Mesothelial cell of epicardium (in vitro differentiated cells): ENCODE measurements at regions not wholly inside any gene's neighbourhood (a gene's known extent, or its start where the extent isn't known, plus 50 kb on each side); places are given as distances from the start of the nearest gene placed in this dataset.

Experiments
- DNase-seq, 2 experiments: peaks; one replicate each; pipeline ENCODE4 v3.0.0; 2021; ENCODE audit warnings: low spot score in 2 of 2; ENCODE audit not compliant: unreplicated experiment in 2 of 2
- H3K27ac Mint-ChIP-seq: 2 replicates; pipeline ENCODE4 v1.8.0; 2021; ENCODE audit warnings: mixed read lengths
- H3K27me3 Mint-ChIP-seq: 2 replicates; pipeline ENCODE4 v1.8.0; 2021; ENCODE audit warnings: low read depth, mixed read lengths
- H3K36me3 Mint-ChIP-seq: 2 replicates; pipeline ENCODE4 v1.8.0; 2021; ENCODE audit warnings: mixed read lengths
- H3K4me1 Mint-ChIP-seq: 2 replicates; pipeline ENCODE4 v1.8.0; 2021; ENCODE audit warnings: mixed read lengths
- H3K4me3 Mint-ChIP-seq: 2 replicates; pipeline ENCODE4 v1.8.0; 2021; ENCODE audit warnings: mild to moderate bottlenecking, moderate library complexity, mixed read lengths
- H3K9me3 Mint-ChIP-seq: 2 replicates; pipeline ENCODE4 v1.8.0; 2021; ENCODE audit warnings: mixed read lengths
- TF ChIP-seq, protein P1 (sequence below): fragments of 200-600 bp; sonication (generic); IDR thresholded peaks from one replicate; pipeline ENCODE4 v1.5.0; 2021; ENCODE audit warnings: antibody characterized with exemption; ENCODE audit not compliant: unreplicated experiment

- TF ChIP-seq, protein P1, sequence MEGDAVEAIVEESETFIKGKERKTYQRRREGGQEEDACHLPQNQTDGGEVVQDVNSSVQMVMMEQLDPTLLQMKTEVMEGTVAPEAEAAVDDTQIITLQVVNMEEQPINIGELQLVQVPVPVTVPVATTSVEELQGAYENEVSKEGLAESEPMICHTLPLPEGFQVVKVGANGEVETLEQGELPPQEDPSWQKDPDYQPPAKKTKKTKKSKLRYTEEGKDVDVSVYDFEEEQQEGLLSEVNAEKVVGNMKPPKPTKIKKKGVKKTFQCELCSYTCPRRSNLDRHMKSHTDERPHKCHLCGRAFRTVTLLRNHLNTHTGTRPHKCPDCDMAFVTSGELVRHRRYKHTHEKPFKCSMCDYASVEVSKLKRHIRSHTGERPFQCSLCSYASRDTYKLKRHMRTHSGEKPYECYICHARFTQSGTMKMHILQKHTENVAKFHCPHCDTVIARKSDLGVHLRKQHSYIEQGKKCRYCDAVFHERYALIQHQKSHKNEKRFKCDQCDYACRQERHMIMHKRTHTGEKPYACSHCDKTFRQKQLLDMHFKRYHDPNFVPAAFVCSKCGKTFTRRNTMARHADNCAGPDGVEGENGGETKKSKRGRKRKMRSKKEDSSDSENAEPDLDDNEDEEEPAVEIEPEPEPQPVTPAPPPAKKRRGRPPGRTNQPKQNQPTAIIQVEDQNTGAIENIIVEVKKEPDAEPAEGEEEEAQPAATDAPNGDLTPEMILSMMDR = no peak
- peaks cover 20% of the 10 kb centered on the region for H3K9me3 Mint-ChIP-seq
- no peaks in the 10 kb centered on the region for H3K27me3 Mint-ChIP-seq
- DNase-seq = no peak
- H3K4me3 Mint-ChIP-seq = no peak overlapping the region
- H3K4me1 Mint-ChIP-seq = no peaks in the 10 kb centered on the region
- H3K27ac Mint-ChIP-seq = no peak overlapping the region
- H3K36me3 Mint-ChIP-seq = peaks cover 12% of the 10 kb centered on the region
Measured at GRCh38 chr10:94274142-94274787, 88.5 kb downstream of the NOC3L start.

- no peak overlapping the region for H3K4me3 Mint-ChIP-seq
- H3K27me3 Mint-ChIP-seq = no peaks in the 10 kb centered on the region
- H3K9me3 Mint-ChIP-seq = peaks cover 17% of the 10 kb centered on the region
- DNase-seq = no peak
- H3K27ac Mint-ChIP-seq = no peak overlapping the region
- H3K36me3 Mint-ChIP-seq = peaks cover 9% of the 10 kb centered on the region
- no peaks in the 10 kb centered on the region for H3K4me1 Mint-ChIP-seq
- TF ChIP-seq, protein P1 = no peak
Measured at GRCh38 chr10:94276140-94276539, 86.6 kb downstream of the NOC3L start.

DNA sequence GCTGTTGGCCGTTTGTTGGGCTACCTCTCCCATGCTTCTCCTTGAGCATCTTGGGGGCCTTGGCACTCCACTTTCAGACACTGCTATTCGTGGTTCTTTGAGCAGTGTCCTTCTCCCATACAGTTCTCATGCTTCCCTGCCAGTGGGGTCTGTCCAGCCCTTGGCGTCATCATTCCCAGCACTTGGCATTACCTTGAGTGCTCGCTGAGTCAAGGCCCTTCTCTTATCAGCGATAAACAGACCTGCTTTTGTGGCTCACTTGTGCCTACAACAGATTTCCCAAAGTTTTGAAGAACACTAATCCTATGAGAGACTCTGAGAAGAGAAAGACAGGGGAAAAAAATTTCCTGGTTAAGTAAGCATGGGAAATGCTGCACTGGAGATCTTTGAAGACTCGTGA, 85.3 kb downstream of the NOC3L start:
- H3K36me3 Mint-ChIP-seq = peaks cover 5% of the 10 kb centered on the region
- peaks cover 6% of the 10 kb centered on the region for H3K9me3 Mint-ChIP-seq
- no peaks in the 10 kb centered on the region for H3K4me1 Mint-ChIP-seq
- H3K27me3 Mint-ChIP-seq = no peaks in the 10 kb centered on the region
- TF ChIP-seq, protein P1 = no peak
- no peak overlapping the region for H3K4me3 Mint-ChIP-seq
- H3K27ac Mint-ChIP-seq = no peak overlapping the region
- DNase-seq = no peak

DNA sequence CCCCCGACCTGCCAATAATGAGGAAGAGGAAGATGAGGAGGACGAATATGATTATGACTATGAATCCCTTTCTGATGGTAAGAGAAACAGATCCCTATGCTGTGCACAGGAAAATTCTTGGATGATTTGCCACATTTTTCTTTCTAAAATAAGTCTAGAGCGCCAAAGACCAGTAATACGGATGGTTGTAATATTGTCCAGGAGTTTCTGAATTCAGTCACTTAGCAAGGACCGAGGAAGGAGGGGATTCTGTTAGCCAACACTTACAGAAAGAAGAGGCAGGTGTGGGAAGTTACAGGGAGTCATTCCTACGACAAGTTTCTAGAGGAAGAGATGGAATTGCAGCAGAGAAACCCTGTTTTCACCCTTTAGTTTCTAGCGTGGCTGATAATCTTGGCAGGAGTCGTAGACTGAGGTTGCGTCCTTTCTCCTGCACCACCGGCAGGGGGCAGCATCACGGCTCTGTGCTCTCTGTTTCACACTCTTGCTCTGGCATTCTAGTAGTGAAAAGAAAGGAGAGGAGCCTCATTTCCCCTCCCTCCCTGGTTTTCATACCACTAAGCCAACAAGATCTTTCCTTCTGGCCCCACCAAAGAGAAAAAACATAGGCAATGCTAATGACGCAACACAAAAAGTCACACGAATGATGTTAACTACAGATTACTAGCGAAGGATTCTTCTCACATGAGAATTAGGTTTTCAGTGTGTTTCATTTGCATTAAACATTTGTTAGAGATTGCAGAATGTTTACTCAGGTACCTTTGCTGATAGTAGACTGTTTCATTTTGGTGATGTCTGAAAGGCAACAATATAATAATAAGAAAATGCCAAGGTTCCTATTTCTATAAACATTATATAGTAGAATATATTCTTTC, 82.7 kb downstream of the NOC3L start:
- Mint-ChIP-seq H3K27me3 (no peaks in the 10 kb centered on the region), H3K4me1 (no peaks in the 10 kb centered on the region), H3K36me3 (no peaks in the 10 kb centered on the region), H3K4me3 (no peak overlapping the region), H3K9me3 (peaks cover 3% of the 10 kb centered on the region), H3K27ac (no peak overlapping the region)
- DNase-seq = peak; percentile 25 to 73
- TF ChIP-seq, protein P1 = peak; percentile 86

DNA sequence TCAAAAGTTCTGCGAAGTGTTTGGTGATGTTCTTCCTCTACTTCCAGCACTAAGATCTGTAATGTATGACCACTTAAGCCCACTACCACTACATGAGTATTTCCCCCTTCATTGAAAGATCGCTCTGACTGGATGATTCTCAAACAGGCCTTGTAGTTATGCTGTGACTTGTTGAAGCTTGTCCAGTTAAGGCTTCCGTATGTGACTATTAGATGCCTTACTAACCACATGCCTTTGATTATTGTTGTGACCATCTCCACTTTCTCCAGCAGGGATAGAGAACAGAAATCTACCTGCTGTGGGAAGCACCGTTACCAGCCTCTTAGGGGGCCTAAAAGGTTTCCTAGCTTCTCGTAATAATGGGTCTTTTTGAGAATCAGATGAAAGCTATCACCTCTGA, 81.1 kb downstream of the NOC3L start:
- Mint-ChIP-seq H3K4me1 (peaks cover under 1% of the 10 kb centered on the region), H3K27ac (no peak overlapping the region), H3K4me3 (no peak overlapping the region), H3K27me3 (no peaks in the 10 kb centered on the region), H3K36me3 (no peaks in the 10 kb centered on the region), H3K9me3 (peaks cover 3% of the 10 kb centered on the region)
- DNase-seq = no peak
- TF ChIP-seq, protein P1 = no peak
